ENCODE measurements at regions not wholly inside any gene's neighbourhood (a gene's known extent, or its start where the extent isn't known, plus 50 kb on each side); places are given as distances from the start of the nearest gene placed in this dataset.

DNA sequence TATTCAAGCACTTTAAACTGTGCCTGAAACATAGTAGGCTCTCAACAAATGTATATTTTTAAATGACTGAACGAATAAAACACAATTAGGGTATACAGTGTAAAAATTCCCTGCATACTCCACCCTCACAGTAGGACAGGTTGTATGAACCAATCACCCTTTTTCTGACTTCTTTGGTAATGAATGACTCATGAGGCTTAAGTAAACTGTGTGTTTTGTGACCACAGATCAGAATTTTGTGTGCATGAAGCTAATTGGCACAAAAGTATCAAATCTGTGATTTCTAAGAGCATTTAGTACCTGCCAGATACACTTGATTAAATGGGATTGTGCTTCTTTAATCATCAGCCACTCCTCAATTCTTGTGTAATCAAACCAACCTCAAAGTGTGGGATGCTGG lies 109.9 kb upstream of the MAP4K3 start:
- DNase-seq (ENCODE audit: low spot score): no peak
- TF ChIP-seq, protein P1, sequence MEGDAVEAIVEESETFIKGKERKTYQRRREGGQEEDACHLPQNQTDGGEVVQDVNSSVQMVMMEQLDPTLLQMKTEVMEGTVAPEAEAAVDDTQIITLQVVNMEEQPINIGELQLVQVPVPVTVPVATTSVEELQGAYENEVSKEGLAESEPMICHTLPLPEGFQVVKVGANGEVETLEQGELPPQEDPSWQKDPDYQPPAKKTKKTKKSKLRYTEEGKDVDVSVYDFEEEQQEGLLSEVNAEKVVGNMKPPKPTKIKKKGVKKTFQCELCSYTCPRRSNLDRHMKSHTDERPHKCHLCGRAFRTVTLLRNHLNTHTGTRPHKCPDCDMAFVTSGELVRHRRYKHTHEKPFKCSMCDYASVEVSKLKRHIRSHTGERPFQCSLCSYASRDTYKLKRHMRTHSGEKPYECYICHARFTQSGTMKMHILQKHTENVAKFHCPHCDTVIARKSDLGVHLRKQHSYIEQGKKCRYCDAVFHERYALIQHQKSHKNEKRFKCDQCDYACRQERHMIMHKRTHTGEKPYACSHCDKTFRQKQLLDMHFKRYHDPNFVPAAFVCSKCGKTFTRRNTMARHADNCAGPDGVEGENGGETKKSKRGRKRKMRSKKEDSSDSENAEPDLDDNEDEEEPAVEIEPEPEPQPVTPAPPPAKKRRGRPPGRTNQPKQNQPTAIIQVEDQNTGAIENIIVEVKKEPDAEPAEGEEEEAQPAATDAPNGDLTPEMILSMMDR (IDR thresholded peaks at IDR 0.05; ENCODE audit: extremely low read depth, missing control alignments): no peak

DNA sequence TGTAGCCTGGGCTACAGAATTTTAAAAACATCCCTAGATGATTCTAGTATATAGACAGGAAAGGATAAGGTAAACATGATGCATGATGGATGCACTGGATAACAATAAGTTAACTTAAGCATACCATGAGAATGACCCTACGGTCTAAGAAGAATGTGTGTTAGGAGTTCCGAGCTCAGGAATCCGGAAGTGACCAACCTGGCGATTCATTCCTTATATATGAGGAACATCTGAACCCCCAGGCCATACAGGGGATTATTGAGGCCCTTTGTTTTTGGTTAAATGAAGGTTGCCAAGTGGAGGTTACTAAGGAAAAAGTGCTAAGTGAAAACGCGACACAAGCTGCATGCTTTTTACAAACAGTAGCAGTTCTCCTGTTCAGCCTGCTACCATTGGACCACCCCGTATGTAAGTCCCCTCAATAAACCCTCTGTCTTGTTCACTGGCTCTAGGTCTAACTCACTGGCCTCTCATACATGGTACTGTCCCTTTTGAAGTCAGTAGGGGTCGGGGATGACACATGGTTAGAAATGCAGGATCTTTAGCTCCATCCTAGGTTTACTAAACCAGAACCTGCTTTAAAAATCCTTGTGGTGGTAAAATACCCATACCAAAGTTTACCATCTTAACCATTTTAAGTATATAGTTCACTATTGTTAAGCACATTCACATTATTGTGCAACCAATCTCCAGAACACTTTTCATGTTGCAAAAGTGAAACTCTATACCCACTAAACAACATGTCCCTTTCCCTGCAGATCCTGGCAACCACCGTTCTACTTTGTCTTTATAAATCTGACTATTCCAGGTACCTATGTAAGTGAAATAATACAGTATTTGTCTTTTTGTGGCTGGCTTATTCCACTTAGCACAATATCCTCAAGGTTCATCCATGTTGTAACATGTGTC lies 111.0 kb upstream of the MAP4K3 start:
- no peak for DNase-seq (ENCODE audit: low spot score)
- TF ChIP-seq, protein P1 (IDR thresholded peaks at IDR 0.05; ENCODE audit: extremely low read depth, missing control alignments): no peak

DNA sequence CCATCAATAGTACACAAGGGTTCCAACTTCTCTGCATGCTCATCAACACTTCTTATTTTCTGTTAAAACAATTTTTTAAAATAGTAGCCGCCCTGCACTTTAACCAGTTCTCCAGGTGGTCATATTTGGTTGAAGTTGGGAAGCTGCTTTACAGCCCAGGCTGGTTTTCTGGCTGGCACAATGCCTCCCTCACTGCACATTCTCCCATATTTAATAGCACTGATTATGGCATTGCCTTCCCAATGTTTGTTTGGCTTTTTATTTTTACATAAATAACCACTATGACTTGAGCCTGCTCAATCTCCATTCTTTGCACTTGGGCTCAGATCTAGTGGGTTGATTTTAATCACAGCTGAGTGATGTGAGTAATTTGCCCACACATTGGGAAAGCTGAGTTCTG lies 111.9 kb upstream of the MAP4K3 start:
- DNase-seq (ENCODE audit: low spot score): no peak
- TF ChIP-seq, protein P1 (IDR thresholded peaks at IDR 0.05; ENCODE audit: extremely low read depth, missing control alignments): no peak

DNA sequence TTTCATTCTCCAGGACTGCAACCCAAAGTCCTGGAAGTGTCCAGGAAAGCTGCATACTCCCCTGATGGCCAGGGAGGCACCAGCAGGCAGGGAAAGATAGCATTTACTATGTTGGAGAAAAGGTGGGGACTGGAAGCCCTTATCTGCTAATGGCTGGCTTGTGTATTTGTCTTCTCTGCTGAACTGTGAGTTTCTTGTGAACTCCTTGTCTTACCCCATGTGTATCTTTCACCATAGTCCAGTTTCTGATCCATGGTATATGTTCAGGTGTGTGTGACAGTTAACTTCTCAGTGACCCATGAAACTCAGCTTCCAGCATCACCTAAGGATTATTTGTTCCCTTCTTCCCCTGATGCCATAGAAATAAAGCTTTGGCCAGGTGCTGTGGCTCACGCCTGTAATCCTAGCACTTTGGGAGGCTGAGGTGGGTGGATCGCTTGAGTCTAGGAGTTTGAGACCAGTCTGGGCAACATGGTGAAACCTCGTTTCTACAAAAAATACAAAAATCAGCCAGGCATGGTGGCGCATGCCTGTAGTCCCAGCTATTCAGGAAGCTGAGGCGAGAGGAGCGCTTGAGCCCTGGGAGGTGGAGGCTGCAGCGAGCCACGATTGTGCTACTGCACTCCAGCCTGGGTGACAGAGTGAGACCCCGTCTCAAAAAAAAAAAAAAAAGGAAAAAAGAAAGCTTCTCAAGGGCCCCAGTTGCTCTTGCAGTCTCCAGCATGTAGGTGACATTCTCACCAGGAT lies 112.8 kb upstream of the MAP4K3 start:
- TF ChIP-seq, protein P1 (IDR thresholded peaks at IDR 0.05; ENCODE audit: extremely low read depth, missing control alignments): no peak
- DNase-seq (ENCODE audit: low spot score): no peak

DNA sequence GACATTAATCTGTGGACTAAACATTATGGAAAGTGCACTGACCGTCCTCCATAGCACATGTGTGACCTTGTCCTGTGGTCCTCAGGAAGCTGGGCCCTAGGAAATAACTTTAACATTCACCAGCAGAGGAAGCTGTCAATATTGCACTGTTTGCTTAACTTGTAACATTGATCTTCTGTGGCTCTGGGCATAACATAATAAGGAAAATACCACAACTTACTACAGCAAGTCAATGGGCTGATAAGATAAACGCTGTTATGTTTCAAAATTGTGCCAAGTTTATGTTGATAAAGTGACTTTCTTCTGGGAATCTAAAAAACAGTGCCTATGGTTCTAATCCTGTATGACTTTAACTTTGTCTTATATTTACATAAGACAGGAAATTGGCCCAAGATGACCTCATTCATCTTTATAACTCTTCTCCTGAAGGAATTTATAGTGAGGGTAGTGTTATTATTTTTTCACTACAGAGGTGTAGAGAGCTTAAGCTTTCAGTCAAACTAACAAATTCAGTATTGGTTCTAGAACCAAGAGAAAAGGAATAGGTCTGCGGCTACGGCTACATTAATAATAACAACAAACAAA lies 113.7 kb upstream of the MAP4K3 start:
- DNase-seq (ENCODE audit: low spot score): no peak
- TF ChIP-seq, protein P1 (IDR thresholded peaks at IDR 0.05; ENCODE audit: extremely low read depth, missing control alignments): no peak

DNA sequence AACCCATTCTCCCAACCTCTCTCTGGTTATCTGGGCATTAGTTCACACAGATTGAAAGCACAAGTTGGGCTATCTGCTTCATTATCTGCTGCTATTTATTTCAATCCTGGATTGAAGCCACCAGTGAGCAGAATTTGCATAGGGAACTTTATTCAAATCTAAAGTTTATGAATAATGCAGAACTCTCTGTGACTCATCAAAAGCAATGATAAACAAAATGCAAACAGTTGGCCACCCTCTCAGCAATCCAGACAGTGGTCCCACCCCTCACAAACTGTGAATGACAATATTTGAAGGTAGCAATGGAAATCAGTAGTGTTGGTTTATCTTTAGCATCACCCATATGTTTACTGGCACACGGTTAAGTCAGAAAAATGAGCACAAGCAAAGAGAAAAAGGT lies 106.8 kb upstream of the TMEM178A start:
- TF ChIP-seq, protein P1 (IDR thresholded peaks at IDR 0.05; ENCODE audit: extremely low read depth, missing control alignments): no peak
- no peak for DNase-seq (ENCODE audit: low spot score)

DNA sequence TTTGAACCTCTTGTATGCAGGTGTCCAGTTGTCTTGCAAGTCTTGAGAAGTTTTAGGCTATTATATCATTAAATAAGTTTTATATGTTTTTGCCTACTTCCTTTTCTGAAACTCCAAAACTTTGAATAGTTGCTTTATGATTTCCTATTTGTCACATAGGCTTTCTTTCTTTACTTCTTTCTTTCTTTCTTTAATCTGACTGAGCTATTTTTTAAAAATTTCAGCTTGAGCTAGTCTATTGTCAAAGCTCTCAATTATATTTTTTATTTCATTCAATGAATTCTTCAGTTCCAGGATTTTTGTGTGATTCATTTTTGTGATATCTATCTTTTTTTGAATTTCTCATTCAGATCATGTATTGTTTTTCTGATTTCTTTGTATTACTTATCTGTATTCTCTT lies 102.1 kb upstream of the TMEM178A start:
- no peak for DNase-seq (ENCODE audit: low spot score)
- TF ChIP-seq, protein P1 (IDR thresholded peaks at IDR 0.05; ENCODE audit: extremely low read depth, missing control alignments): no peak
